Thyroid gland (tissue), 4 donors: ENCODE measurements at regions not wholly inside any gene's neighbourhood (a gene's known extent, or its start where the extent isn't known, plus 50 kb on each side); places are given as distances from the start of the nearest gene placed in this dataset.

Experiments
- DNase-seq, 2 donors: peaks; one replicate each; pipeline ENCODE4 v3.0.0-alpha.2; 2019
- H3K27ac ChIP-seq, 3 donors: fragments of 200-600 bp; sonication (generic); 1 replicate in 2 of 3; 2 replicates in 1 of 3; pipeline ENCODE4 v1.5.1; 2016 to 2019; ENCODE audit warnings: mild to moderate bottlenecking in 1 of 3, moderate library complexity in 1 of 3
- H3K27me3 ChIP-seq: fragments of 200-600 bp; sonication (generic); one replicate; pipeline ENCODE4 v1.5.1; 2019
- H3K36me3 ChIP-seq, 2 donors: fragments of 200-600 bp; sonication (generic); one replicate each; pipeline ENCODE4 v1.5.1; 2016 to 2019
- H3K4me1 ChIP-seq, 2 donors: fragments of 200-600 bp; sonication (generic); one replicate each; pipeline ENCODE4 v1.5.1; 2017 to 2019
- H3K4me3 ChIP-seq, 3 donors: fragments of 200-600 bp; sonication (generic); replicated peaks in 1 of 3; 1 replicate in 2 of 3; 2 replicates in 1 of 3; pipeline ENCODE4 v1.5.1; 2016; ENCODE audit warnings: mild to moderate bottlenecking in 1 of 3
- H3K9me3 ChIP-seq: fragments of 200-600 bp; sonication (generic); one replicate; pipeline ENCODE4 v1.5.1; 2017
- POLR2A ChIP-seq, 2 donors: fragments of 450-650 bp; IDR thresholded peaks; one replicate each; pipeline ENCODE4 v1.6.1; 2017; ENCODE audit warnings: antibody characterized with exemption in 2 of 2, mild to moderate bottlenecking in 2 of 2, moderate library complexity in 1 of 2
- WGBS, 2 donors: methylation state at CpG; one replicate each; pipeline ENCODE4 v1.1.5; 2017; 5-methylcytosine and 5-hydroxymethylcytosine counted together
- intact Hi-C: fragments of 100-400 bp; cut with DNase I; formaldehyde crosslinking; loops from one replicate; pipeline ENCODE4 v1.15.1; 2023
- TF ChIP-seq, protein P1 (sequence below), 6 experiments: fragments of 200-600 bp in 3 of 6; fragments of 450-650 bp in 3 of 6; sonication (generic) in 3 of 6; IDR thresholded peaks; one replicate each; pipeline ENCODE4 v1.5.1; 2016 to 2019; ENCODE audit warnings: antibody characterized with exemption in 6 of 6, mild to moderate bottlenecking in 2 of 6, inconsistent platforms in 1 of 6, moderate library complexity in 1 of 6

DNA sequence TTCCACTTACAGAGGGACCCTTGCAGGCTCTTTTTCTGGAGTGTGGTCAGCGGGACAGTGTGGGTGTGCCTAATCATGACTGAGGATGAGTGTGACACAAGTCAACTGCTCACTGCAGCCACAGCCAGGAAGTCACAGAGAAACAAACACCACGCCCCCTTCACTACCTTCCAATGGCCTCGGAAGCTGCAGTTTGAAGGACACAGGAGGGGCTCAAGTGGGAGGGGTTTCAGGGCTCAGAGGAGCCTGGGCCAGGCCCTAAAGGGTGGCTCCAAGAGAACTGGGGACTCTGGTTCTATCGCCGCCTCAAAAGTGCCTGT lies 116.2 kb upstream of the SDK2 start:
- DNase-seq, result no peak
- no peak for TF ChIP-seq POLR2A (IDR thresholded peaks at IDR 0.05)
- TF ChIP-seq, protein P1, sequence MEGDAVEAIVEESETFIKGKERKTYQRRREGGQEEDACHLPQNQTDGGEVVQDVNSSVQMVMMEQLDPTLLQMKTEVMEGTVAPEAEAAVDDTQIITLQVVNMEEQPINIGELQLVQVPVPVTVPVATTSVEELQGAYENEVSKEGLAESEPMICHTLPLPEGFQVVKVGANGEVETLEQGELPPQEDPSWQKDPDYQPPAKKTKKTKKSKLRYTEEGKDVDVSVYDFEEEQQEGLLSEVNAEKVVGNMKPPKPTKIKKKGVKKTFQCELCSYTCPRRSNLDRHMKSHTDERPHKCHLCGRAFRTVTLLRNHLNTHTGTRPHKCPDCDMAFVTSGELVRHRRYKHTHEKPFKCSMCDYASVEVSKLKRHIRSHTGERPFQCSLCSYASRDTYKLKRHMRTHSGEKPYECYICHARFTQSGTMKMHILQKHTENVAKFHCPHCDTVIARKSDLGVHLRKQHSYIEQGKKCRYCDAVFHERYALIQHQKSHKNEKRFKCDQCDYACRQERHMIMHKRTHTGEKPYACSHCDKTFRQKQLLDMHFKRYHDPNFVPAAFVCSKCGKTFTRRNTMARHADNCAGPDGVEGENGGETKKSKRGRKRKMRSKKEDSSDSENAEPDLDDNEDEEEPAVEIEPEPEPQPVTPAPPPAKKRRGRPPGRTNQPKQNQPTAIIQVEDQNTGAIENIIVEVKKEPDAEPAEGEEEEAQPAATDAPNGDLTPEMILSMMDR (IDR thresholded peaks at IDR 0.05), result no peak
- Histone ChIP-seq H3K4me1 (no peaks in the 10 kb centered on the region), H3K9me3 (no peaks in the 10 kb centered on the region), H3K4me3 (no peak overlapping the region), H3K27me3 (no peaks in the 10 kb centered on the region), H3K27ac (no peak overlapping the region), H3K36me3 (no peaks in the 10 kb centered on the region)
- intact Hi-C loops, result no loop called here
- 59 to 69% methylated on average over 5 of the region's 5 CpGs for WGBS, 2 donors

- H3K36me3 ChIP-seq, result no peaks in the 10 kb centered on the region
- no peak overlapping the region for H3K27ac ChIP-seq
- no peak for TF ChIP-seq POLR2A (IDR thresholded peaks at IDR 0.05)
- no peaks in the 10 kb centered on the region for H3K9me3 ChIP-seq
- intact Hi-C loops, result no loop called here
- DNase-seq, result no peak
- no peak overlapping the region for H3K4me3 ChIP-seq
- H3K4me1 ChIP-seq, result peaks cover 0 to 7% of the 10 kb centered on the region in 2 donors
- 76 to 82% methylated on average over 17 of the region's 17 CpGs for WGBS, 2 donors
- H3K27me3 ChIP-seq, result no peaks in the 10 kb centered on the region
These were observed 121.7 kb upstream of the SDK2 start for GRCh38 chr17:73765824-73766563.

GRCh38 chr17:73767696-73768095 lies 123.5 kb upstream of the SDK2 start:
- Histone ChIP-seq H3K4me3 (no peak overlapping the region), H3K4me1 (peaks cover 0 to 7% of the 10 kb centered on the region in 2 donors), H3K36me3 (no peaks in the 10 kb centered on the region), H3K9me3 (no peaks in the 10 kb centered on the region), H3K27me3 (no peaks in the 10 kb centered on the region), H3K27ac (no peak overlapping the region)
- TF ChIP-seq, protein P1 (IDR thresholded peaks at IDR 0.05), result no peak
- TF ChIP-seq POLR2A (IDR thresholded peaks at IDR 0.05), result no peak
- 75 to 79% methylated on average over 5 to 7 of the region's 7 CpGs for WGBS, 2 donors
- intact Hi-C loops, result no loop called here
- no peak for DNase-seq

DNA sequence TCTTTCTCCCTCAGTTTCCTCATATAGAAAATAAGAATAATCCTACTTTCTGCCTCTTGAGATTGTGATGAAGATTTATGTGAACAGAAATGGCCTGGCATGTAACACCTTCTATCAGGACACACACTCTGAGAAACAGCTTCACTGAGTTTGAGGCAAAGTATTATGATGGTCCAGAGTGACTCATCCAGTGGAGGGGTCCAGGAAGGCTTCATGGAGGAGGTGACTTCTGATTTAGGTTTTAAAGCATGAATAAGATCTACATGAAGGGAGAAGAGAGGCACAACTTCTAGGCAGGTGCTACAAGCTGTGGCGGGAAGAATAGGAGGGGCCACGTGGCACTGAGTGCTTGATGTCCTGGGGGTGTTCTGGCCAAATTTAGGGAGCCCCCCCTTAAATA lies 124.4 kb upstream of the SDK2 start:
- intact Hi-C loops, result no loop called here
- Histone ChIP-seq H3K9me3 (no peaks in the 10 kb centered on the region), H3K36me3 (no peaks in the 10 kb centered on the region), H3K4me1 (peaks cover 0 to 7% of the 10 kb centered on the region in 2 donors), H3K27me3 (no peaks in the 10 kb centered on the region), H3K27ac (no peak overlapping the region), H3K4me3 (no peak overlapping the region)
- DNase-seq, result no peak
- TF ChIP-seq POLR2A (IDR thresholded peaks at IDR 0.05), result no peak
- TF ChIP-seq, protein P1 (IDR thresholded peaks at IDR 0.05), result no peak
- 91% methylated on average over 2 of the region's 2 CpGs for WGBS, 2 donors

DNA sequence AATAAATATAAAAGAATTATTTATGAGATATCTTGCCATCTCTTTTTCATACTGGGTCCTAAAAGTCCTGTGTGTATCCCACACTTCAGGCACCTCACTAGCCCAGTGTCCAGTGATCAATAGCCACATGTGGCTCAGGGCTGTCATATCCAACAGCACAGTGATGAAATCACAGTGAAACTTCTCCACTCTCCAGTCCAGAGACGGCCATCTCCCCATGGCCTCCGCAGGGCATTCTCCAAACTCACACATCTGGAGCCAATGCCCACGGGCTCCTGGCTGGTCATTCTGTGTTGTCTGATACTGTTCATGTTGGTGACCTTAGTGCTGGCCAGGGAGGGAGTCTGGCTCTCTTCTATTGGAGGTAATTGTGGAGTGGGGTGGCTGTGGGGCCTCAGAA lies 125.2 kb upstream of the SDK2 start:
- Histone ChIP-seq H3K4me1 (peaks cover 0 to 7% of the 10 kb centered on the region in 2 donors), H3K4me3 (no peak overlapping the region), H3K9me3 (no peaks in the 10 kb centered on the region), H3K27ac (no peak overlapping the region), H3K27me3 (no peaks in the 10 kb centered on the region), H3K36me3 (no peaks in the 10 kb centered on the region)
- DNase-seq, result no peak
- TF ChIP-seq POLR2A (IDR thresholded peaks at IDR 0.05), result no peak
- TF ChIP-seq, protein P1 (IDR thresholded peaks at IDR 0.05), result no peak
- 76 to 86% methylated on average over 3 of the region's 3 CpGs for WGBS, 2 donors
- intact Hi-C loops, result no loop called here
